Right atrium auricular region (tissue), 2 donors: ENCODE measurements at regions not wholly inside any gene's neighbourhood (a gene's known extent, or its start where the extent isn't known, plus 50 kb on each side); places are given as distances from the start of the nearest gene placed in this dataset.
A peak's percentile ranks its signal among the peaks of the same experiment; 100 is the strongest.

ENCODE experiments used
- DNase-seq: peaks from one replicate; pipeline ENCODE4 v3.0.0-alpha.2; 2019; ENCODE audit warnings: low spot score
- H3K27ac ChIP-seq, 2 donors: fragments of 200-600 bp; sonication (generic); 1 replicate in 1 of 2; 2 replicates in 1 of 2; pipeline ENCODE4 v1.5.1; 2016 to 2019
- H3K27me3 ChIP-seq, 2 donors: fragments of 200-600 bp; sonication (generic); one replicate each; pipeline versions ENCODE4 v1.5.1 to v1.6.0; 2017 to 2019
- H3K36me3 ChIP-seq: fragments of 200-600 bp; sonication (generic); one replicate; pipeline ENCODE4 v1.5.1; 2016
- H3K4me1 ChIP-seq, 2 donors: fragments of 200-600 bp; sonication (generic); one replicate each; pipeline versions ENCODE4 v1.5.1 to v1.6.0; 2017 to 2019
- H3K4me3 ChIP-seq, 2 donors: fragments of 200-600 bp; sonication (generic); 1 replicate in 1 of 2; 2 replicates in 1 of 2; pipeline ENCODE4 v1.5.1; 2017 to 2019; ENCODE audit warnings: mild to moderate bottlenecking in 1 of 2, moderate library complexity in 1 of 2
- H3K9me3 ChIP-seq, 2 donors: fragments of 200-600 bp; sonication (generic); one replicate each; pipeline ENCODE4 v1.5.1; 2019
- CTCF ChIP-seq, 2 donors: fragments of 200-600 bp; sonication (generic); IDR thresholded peaks; one replicate each; pipeline ENCODE4 v1.5.1; 2019; ENCODE audit warnings: antibody characterized with exemption in 2 of 2

DNA sequence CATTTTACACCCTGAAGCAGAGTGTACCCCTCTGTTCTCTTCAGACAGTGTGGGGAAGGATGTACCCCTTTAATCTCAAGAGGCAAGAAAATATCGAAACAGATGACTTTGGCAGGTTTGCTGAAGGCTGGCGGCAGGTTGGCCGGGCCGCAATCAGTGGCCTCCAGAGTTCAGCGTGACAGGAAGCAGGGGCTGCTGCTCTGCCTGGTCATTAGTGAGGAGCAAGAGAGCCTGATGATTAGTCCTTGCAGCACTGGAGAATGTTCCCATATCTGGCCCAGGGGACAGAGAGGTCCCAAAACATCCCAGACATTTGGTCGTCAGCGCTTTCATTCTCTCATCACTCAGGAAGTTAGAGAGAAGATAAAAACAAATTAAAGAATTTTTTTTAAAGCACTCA, 352.8 kb downstream of the SPRY1 start:
- Histone ChIP-seq H3K27me3 (no peaks in the 10 kb centered on the region), H3K27ac (peak overlapping the region; percentile 64 to 67), H3K36me3 (no peaks in the 10 kb centered on the region), H3K9me3 (no peaks in the 10 kb centered on the region), H3K4me3 (no peak overlapping the region), H3K4me1 (peaks cover 0 to 26% of the 10 kb centered on the region in 2 donors)
- peak; percentile 79 for DNase-seq
- no peak for TF ChIP-seq CTCF (IDR thresholded peaks at IDR 0.05)

GRCh38 chr4:123750044-123750443, 353.4 kb downstream of the SPRY1 start:
- DNase-seq = no peak

GRCh38 chr4:123755655-123756054, 359.1 kb downstream of the SPRY1 start:
- Histone ChIP-seq H3K27ac (no peak overlapping the region), H3K36me3 (no peaks in the 10 kb centered on the region), H3K4me3 (no peak overlapping the region), H3K9me3 (no peaks in the 10 kb centered on the region), H3K27me3 (no peaks in the 10 kb centered on the region), H3K4me1 (no peaks in the 10 kb centered on the region)
- no peak for TF ChIP-seq CTCF (IDR thresholded peaks at IDR 0.05)
- no peak for DNase-seq

More at GRCh38 chr4:123750044-123750443, 353.4 kb downstream of the SPRY1 start:
- no peak for TF ChIP-seq CTCF (IDR thresholded peaks at IDR 0.05)
- Histone ChIP-seq H3K9me3 (no peaks in the 10 kb centered on the region), H3K36me3 (no peaks in the 10 kb centered on the region), H3K4me1 (peaks cover 0 to 19% of the 10 kb centered on the region in 2 donors), H3K4me3 (no peak overlapping the region), H3K27me3 (no peaks in the 10 kb centered on the region), H3K27ac (peak overlapping the region; percentile 44 to 67)

GRCh38 chr4:123767806-123768205, 371.2 kb downstream of the SPRY1 start:
- H3K4me1 ChIP-seq = no peaks in the 10 kb centered on the region
- H3K27ac ChIP-seq = no peak overlapping the region
- no peaks in the 10 kb centered on the region for H3K27me3 ChIP-seq
- no peak for DNase-seq
- no peak overlapping the region for H3K4me3 ChIP-seq
- H3K9me3 ChIP-seq = peaks cover 0 to 7% of the 10 kb centered on the region in 2 donors
- H3K36me3 ChIP-seq = no peaks in the 10 kb centered on the region
- no peak for TF ChIP-seq CTCF (IDR thresholded peaks at IDR 0.05)

DNA sequence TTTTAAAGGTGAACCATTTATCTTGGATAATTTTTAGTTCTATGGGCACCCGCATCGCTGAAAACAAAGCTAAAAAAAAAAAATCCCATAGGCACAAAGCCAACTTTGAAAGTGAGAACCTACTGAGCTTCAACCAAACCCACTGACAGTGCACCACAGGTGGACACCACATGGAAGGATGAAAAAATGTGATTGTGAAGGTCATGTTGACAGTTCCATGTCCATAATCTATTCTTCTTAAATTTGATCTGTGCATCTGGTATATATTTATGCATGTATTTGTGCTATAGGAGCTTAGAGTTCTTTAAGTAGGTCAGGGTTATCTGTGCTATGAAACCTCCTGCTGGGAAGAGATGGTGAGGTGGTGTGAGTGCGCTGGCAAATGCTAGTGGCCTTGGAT, 374.3 kb downstream of the SPRY1 start:
- Histone ChIP-seq H3K36me3 (no peaks in the 10 kb centered on the region), H3K27me3 (no peaks in the 10 kb centered on the region), H3K27ac (no peak overlapping the region), H3K9me3 (no peaks in the 10 kb centered on the region), H3K4me1 (no peaks in the 10 kb centered on the region), H3K4me3 (no peak overlapping the region)
- TF ChIP-seq CTCF (IDR thresholded peaks at IDR 0.05) = no peak
- DNase-seq = no peak

DNA sequence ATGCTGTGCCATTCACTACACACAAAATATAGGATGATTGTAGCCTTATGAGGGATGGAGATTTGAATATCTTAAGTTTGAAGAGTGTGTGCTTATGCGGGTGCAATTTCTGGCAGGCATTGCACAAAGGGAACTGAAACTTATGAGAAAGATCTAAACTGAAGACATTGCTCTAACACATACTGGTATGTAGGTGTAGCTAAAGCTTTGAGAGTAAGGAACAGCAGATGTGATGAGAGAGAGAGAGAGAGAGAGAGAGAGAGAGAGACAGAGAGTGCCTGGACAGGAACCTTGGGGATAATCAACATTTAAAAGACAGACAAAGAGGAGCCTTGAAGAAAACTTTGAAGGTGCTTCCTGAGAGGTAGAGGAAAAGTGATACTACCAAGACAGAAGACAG, 379.7 kb downstream of the SPRY1 start:
- no peaks in the 10 kb centered on the region for H3K9me3 ChIP-seq
- H3K4me3 ChIP-seq = no peak overlapping the region
- H3K27ac ChIP-seq = peak overlapping the region in 1 of 2 donors; percentile 38
- no peaks in the 10 kb centered on the region for H3K36me3 ChIP-seq
- no peaks in the 10 kb centered on the region for H3K4me1 ChIP-seq
- TF ChIP-seq CTCF (IDR thresholded peaks at IDR 0.05) = no peak
- DNase-seq = no peak
- H3K27me3 ChIP-seq = no peaks in the 10 kb centered on the region
